H1 (cell line): ENCODE measurements at regions not wholly inside any gene's neighbourhood (a gene's known extent, or its start where the extent isn't known, plus 50 kb on each side); places are given as distances from the start of the nearest gene placed in this dataset.

Experiments used
- CTBP2 ChIP-seq: IDR thresholded peaks from 2 replicates; pipeline ENCODE4 v1.7.0; 2011; ENCODE audit warnings: borderline replicate concordance, mild to moderate bottlenecking, moderate library complexity, mixed read lengths, low read length; ENCODE audit not compliant: insufficient read depth, insufficient read length
- JUN ChIP-seq: IDR thresholded peaks from 2 replicates; pipeline ENCODE4 v1.6.1; 2011; ENCODE audit warnings: low read depth, mild to moderate bottlenecking, improper control_type of control experiment, low read length
- JUND ChIP-seq: IDR thresholded peaks from 2 replicates; pipeline ENCODE4 v1.6.1; 2011; ENCODE audit warnings: mild to moderate bottlenecking, improper control_type of control experiment, low read length
- TCF12 ChIP-seq: IDR thresholded peaks from 2 replicates; pipeline ENCODE4 v1.6.1; 2011; ENCODE audit warnings: low read depth, mild to moderate bottlenecking, low read length
- TF ChIP-seq, protein P1 (sequence below): fragments of 300-600 bp; sonication (generic); IDR thresholded peaks from 2 replicates; pipeline ENCODE4 v1.7.1; 2012; ENCODE audit warnings: low read length, moderate library complexity, mild to moderate bottlenecking, inconsistent platforms; ENCODE audit not compliant: insufficient replicate concordance
- TF ChIP-seq, protein P2 (sequence below): IDR thresholded peaks from 2 replicates; pipeline ENCODE4 v1.6.1; 2011; ENCODE audit warnings: low read depth, mild to moderate bottlenecking, low read length; ENCODE audit not compliant: insufficient read depth

DNA sequence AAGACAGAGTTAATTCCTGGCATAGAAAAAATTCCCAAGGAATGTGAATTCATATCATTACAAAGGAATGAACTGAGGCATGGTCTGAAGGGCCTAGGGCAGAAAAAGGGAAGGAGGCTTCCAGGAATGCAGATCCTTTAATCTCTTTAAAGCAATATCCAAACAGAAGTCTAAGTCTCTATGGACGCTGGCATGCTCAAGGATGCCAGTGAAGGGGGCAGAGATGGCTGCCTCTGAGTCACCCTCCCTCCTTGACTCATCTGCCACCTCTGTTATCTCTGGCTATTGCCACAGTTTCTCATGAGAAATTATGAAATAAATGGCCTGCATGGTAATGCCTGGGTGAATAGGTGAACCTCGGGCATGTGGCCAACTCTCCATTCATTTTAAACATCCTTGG lies 96.3 kb upstream of the BCL6 start (continued):
- TF ChIP-seq, protein P1, sequence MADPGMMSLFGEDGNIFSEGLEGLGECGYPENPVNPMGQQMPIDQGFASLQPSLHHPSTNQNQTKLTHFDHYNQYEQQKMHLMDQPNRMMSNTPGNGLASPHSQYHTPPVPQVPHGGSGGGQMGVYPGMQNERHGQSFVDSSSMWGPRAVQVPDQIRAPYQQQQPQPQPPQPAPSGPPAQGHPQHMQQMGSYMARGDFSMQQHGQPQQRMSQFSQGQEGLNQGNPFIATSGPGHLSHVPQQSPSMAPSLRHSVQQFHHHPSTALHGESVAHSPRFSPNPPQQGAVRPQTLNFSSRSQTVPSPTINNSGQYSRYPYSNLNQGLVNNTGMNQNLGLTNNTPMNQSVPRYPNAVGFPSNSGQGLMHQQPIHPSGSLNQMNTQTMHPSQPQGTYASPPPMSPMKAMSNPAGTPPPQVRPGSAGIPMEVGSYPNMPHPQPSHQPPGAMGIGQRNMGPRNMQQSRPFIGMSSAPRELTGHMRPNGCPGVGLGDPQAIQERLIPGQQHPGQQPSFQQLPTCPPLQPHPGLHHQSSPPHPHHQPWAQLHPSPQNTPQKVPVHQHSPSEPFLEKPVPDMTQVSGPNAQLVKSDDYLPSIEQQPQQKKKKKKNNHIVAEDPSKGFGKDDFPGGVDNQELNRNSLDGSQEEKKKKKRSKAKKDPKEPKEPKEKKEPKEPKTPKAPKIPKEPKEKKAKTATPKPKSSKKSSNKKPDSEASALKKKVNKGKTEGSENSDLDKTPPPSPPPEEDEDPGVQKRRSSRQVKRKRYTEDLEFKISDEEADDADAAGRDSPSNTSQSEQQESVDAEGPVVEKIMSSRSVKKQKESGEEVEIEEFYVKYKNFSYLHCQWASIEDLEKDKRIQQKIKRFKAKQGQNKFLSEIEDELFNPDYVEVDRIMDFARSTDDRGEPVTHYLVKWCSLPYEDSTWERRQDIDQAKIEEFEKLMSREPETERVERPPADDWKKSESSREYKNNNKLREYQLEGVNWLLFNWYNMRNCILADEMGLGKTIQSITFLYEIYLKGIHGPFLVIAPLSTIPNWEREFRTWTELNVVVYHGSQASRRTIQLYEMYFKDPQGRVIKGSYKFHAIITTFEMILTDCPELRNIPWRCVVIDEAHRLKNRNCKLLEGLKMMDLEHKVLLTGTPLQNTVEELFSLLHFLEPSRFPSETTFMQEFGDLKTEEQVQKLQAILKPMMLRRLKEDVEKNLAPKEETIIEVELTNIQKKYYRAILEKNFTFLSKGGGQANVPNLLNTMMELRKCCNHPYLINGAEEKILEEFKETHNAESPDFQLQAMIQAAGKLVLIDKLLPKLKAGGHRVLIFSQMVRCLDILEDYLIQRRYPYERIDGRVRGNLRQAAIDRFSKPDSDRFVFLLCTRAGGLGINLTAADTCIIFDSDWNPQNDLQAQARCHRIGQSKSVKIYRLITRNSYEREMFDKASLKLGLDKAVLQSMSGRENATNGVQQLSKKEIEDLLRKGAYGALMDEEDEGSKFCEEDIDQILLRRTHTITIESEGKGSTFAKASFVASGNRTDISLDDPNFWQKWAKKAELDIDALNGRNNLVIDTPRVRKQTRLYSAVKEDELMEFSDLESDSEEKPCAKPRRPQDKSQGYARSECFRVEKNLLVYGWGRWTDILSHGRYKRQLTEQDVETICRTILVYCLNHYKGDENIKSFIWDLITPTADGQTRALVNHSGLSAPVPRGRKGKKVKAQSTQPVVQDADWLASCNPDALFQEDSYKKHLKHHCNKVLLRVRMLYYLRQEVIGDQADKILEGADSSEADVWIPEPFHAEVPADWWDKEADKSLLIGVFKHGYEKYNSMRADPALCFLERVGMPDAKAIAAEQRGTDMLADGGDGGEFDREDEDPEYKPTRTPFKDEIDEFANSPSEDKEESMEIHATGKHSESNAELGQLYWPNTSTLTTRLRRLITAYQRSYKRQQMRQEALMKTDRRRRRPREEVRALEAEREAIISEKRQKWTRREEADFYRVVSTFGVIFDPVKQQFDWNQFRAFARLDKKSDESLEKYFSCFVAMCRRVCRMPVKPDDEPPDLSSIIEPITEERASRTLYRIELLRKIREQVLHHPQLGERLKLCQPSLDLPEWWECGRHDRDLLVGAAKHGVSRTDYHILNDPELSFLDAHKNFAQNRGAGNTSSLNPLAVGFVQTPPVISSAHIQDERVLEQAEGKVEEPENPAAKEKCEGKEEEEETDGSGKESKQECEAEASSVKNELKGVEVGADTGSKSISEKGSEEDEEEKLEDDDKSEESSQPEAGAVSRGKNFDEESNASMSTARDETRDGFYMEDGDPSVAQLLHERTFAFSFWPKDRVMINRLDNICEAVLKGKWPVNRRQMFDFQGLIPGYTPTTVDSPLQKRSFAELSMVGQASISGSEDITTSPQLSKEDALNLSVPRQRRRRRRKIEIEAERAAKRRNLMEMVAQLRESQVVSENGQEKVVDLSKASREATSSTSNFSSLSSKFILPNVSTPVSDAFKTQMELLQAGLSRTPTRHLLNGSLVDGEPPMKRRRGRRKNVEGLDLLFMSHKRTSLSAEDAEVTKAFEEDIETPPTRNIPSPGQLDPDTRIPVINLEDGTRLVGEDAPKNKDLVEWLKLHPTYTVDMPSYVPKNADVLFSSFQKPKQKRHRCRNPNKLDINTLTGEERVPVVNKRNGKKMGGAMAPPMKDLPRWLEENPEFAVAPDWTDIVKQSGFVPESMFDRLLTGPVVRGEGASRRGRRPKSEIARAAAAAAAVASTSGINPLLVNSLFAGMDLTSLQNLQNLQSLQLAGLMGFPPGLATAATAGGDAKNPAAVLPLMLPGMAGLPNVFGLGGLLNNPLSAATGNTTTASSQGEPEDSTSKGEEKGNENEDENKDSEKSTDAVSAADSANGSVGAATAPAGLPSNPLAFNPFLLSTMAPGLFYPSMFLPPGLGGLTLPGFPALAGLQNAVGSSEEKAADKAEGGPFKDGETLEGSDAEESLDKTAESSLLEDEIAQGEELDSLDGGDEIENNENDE, result no peak
- TF ChIP-seq CTBP2 (no peak), TCF12 (no peak), JUND (no peak), JUN (no peak)
- TF ChIP-seq, protein P2, sequence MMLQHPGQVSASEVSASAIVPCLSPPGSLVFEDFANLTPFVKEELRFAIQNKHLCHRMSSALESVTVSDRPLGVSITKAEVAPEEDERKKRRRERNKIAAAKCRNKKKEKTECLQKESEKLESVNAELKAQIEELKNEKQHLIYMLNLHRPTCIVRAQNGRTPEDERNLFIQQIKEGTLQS, result no peak
